Immature natural killer cell (primary cell): ENCODE measurements at regions not wholly inside any gene's neighbourhood (a gene's known extent, or its start where the extent isn't known, plus 50 kb on each side); places are given as distances from the start of the nearest gene placed in this dataset.

ENCODE experiments used
- DNase-seq, 3 donors: peaks; one replicate each; pipeline ENCODE4 v3.0.0; 2022; ENCODE audit warnings: mixed read lengths in 1 of 3
- H3K27ac Mint-ChIP-seq, 6 donors: one replicate each; pipeline ENCODE4 v1.8.0; 2020; ENCODE audit warnings: mixed read lengths in 6 of 6, mild to moderate bottlenecking in 5 of 6, inconsistent platforms in 4 of 6, moderate library complexity in 3 of 6
- H3K27me3 Mint-ChIP-seq, 3 donors: one replicate each; pipeline ENCODE4 v1.8.0; 2020 to 2021; ENCODE audit warnings: low read depth in 3 of 3, mild to moderate bottlenecking in 3 of 3, mixed read lengths in 3 of 3, moderate library complexity in 3 of 3, inconsistent platforms in 1 of 3
- H3K36me3 Mint-ChIP-seq, 3 donors: one replicate each; pipeline ENCODE4 v1.8.0; 2020; ENCODE audit warnings: mixed read lengths in 3 of 3, inconsistent platforms in 2 of 3, mild to moderate bottlenecking in 2 of 3
- H3K4me1 Mint-ChIP-seq, 2 donors: one replicate each; pipeline ENCODE4 v1.8.0; 2020; ENCODE audit warnings: inconsistent platforms in 2 of 2, mild to moderate bottlenecking in 2 of 2, mixed read lengths in 2 of 2, moderate library complexity in 1 of 2
- H3K4me3 Mint-ChIP-seq, 5 donors: one replicate each; pipeline ENCODE4 v1.8.0; 2020; ENCODE audit warnings: mild to moderate bottlenecking in 5 of 5, mixed read lengths in 5 of 5, inconsistent platforms in 3 of 5, moderate library complexity in 3 of 5
- H3K9me3 Mint-ChIP-seq, 6 donors: one replicate each; pipeline ENCODE4 v1.8.0; 2020; ENCODE audit warnings: mild to moderate bottlenecking in 6 of 6, mixed read lengths in 6 of 6, inconsistent platforms in 4 of 6, moderate library complexity in 3 of 6

- peaks cover 0 to 4% (median 0%) of the 10 kb centered on the region in 3 donors for H3K36me3 Mint-ChIP-seq
- no peak for DNase-seq
- peaks cover 63 to 93% of the 10 kb centered on the region in 2 donors for H3K4me1 Mint-ChIP-seq
- H3K9me3 Mint-ChIP-seq: no peaks in the 10 kb centered on the region
- H3K27ac Mint-ChIP-seq: peak overlapping the region in 4 of 6 donors; percentile 40 to 85 (median 42)
- peaks cover 0 to 3% (median 3%) of the 10 kb centered on the region in 3 donors for H3K27me3 Mint-ChIP-seq
- H3K4me3 Mint-ChIP-seq: peak overlapping the region in 2 of 5 donors; percentile 46 to 47
Observed at GRCh38 chr13:74036373-74036772, 97.8 kb downstream of the KLF12 start.

- DNase-seq: no peak
- no peaks in the 10 kb centered on the region for H3K9me3 Mint-ChIP-seq
- no peak overlapping the region for H3K4me3 Mint-ChIP-seq
- peaks cover 61 to 93% of the 10 kb centered on the region in 2 donors for H3K4me1 Mint-ChIP-seq
- H3K27me3 Mint-ChIP-seq: peaks cover 0 to 3% (median 3%) of the 10 kb centered on the region in 3 donors
- peak overlapping the region in 2 of 6 donors; percentile 42 to 85 for H3K27ac Mint-ChIP-seq
- peaks cover 0 to 7% (median 3%) of the 10 kb centered on the region in 3 donors for H3K36me3 Mint-ChIP-seq
Observed at GRCh38 chr13:74035896-74036295, 98.3 kb downstream of the KLF12 start.

- H3K9me3 Mint-ChIP-seq: no peaks in the 10 kb centered on the region
- peaks cover 58 to 93% of the 10 kb centered on the region in 2 donors for H3K4me1 Mint-ChIP-seq
- no peak for DNase-seq
- no peak overlapping the region for H3K4me3 Mint-ChIP-seq
- peaks cover 0 to 3% (median 2%) of the 10 kb centered on the region in 3 donors for H3K27me3 Mint-ChIP-seq
- H3K36me3 Mint-ChIP-seq: peaks cover 0 to 3% (median 3%) of the 10 kb centered on the region in 3 donors
- H3K27ac Mint-ChIP-seq: no peak overlapping the region
Observed at GRCh38 chr13:74032325-74032724, 101.9 kb downstream of the KLF12 start.

- Mint-ChIP-seq H3K36me3 (peaks cover 9 to 17% (median 17%) of the 10 kb centered on the region in 3 donors), H3K4me3 (peak overlapping the region; percentile 84 to 94 (median 88)), H3K9me3 (no peaks in the 10 kb centered on the region), H3K4me1 (peaks cover 78 to 100% of the 10 kb centered on the region in 2 donors), H3K27ac (peak overlapping the region; percentile 89 to 97 (median 94)), H3K27me3 (peaks cover 0 to 6% (median 1%) of the 10 kb centered on the region in 3 donors)
- no peak for DNase-seq
Observed at GRCh38 chr13:74027161-74027779, 106.9 kb downstream of the KLF12 start.

GRCh38 chr13:74026753-74027152 is 107.5 kb downstream of the KLF12 start:
- Mint-ChIP-seq H3K27me3 (peaks cover 0 to 6% (median 1%) of the 10 kb centered on the region in 3 donors), H3K27ac (peak overlapping the region; percentile 89 to 97 (median 94)), H3K36me3 (peaks cover 13 to 22% (median 21%) of the 10 kb centered on the region in 3 donors), H3K4me3 (peak overlapping the region; percentile 84 to 94 (median 88)), H3K9me3 (no peaks in the 10 kb centered on the region), H3K4me1 (peaks cover 82 to 100% of the 10 kb centered on the region in 2 donors)
- DNase-seq: peak; percentile 73 to 77 (median 75)

GRCh38 chr13:74025369-74025768 is 108.8 kb downstream of the KLF12 start:
- Mint-ChIP-seq H3K9me3 (no peaks in the 10 kb centered on the region), H3K27ac (peak overlapping the region; percentile 63 to 92 (median 78)), H3K4me3 (peak overlapping the region; percentile 55 to 72 (median 62)), H3K4me1 (peaks cover 84 to 99% of the 10 kb centered on the region in 2 donors), H3K27me3 (peaks cover 0 to 6% (median 1%) of the 10 kb centered on the region in 3 donors), H3K36me3 (peaks cover 14 to 24% (median 23%) of the 10 kb centered on the region in 3 donors)
- no peak for DNase-seq

DNA sequence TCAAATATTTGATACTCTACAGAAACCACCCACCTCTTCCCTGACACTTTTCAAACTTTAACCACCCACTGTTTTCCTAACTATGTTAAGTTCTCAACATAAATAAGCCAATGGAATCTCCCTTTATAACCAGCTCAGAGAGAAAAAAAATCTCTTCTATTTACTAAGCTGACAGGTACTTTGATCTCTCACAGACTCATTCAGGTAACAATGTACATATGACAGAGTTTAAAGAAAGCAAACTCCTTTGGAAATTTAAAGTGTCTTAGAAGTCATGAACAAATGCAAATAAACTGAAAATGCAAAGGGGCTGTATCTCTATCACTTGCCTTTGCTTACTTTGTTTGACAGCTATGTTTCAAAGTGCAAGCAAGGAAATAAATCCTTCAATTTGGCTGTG is 109.3 kb downstream of the KLF12 start:
- H3K4me1 Mint-ChIP-seq: peaks cover 82 to 99% of the 10 kb centered on the region in 2 donors
- no peak for DNase-seq

DNA sequence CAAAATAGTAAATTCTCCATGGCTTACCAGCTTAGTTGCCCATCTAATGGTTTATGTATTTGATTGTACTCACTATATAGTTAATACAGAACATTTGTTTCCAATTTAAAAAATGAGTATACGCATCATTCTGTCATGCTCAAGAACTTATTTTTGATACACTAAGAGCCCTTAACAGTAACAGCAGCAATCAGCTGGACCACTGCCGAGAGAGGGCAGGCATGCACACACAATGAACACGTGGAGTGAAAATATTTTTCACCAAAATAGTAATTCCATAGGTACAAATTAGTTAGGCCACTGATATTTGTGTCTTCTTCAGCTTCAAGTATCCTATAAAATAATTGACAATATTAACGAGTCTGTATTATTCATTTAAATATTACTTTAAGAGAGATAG is 109.9 kb downstream of the KLF12 start:
- Mint-ChIP-seq H3K4me3 (peak overlapping the region in 1 of 5 donors; percentile 62), H3K27ac (peak overlapping the region in 5 of 6 donors; percentile 54 to 92 (median 75)), H3K36me3 (peaks cover 17 to 27% (median 27%) of the 10 kb centered on the region in 3 donors), H3K4me1 (peaks cover 78 to 99% of the 10 kb centered on the region in 2 donors), H3K9me3 (no peaks in the 10 kb centered on the region), H3K27me3 (peaks cover 0 to 6% (median 1%) of the 10 kb centered on the region in 3 donors)
- no peak for DNase-seq

More for the DNA sequence above, 109.3 kb downstream of the KLF12 start:
- H3K9me3 Mint-ChIP-seq: no peaks in the 10 kb centered on the region
- H3K36me3 Mint-ChIP-seq: peaks cover 17 to 27% (median 26%) of the 10 kb centered on the region in 3 donors
- peak overlapping the region; percentile 63 to 92 (median 82) for H3K27ac Mint-ChIP-seq
- H3K27me3 Mint-ChIP-seq: peaks cover 0 to 6% (median 1%) of the 10 kb centered on the region in 3 donors
- H3K4me3 Mint-ChIP-seq: peak overlapping the region; percentile 55 to 72 (median 62)

- DNase-seq: no peak
- H3K27me3 Mint-ChIP-seq: peaks cover 0 to 6% (median 1%) of the 10 kb centered on the region in 3 donors
- H3K4me1 Mint-ChIP-seq: peaks cover 73 to 99% of the 10 kb centered on the region in 2 donors
- peak overlapping the region in 4 of 6 donors; percentile 15 to 63 (median 52) for H3K27ac Mint-ChIP-seq
- H3K36me3 Mint-ChIP-seq: peaks cover 17 to 29% (median 27%) of the 10 kb centered on the region in 3 donors
- H3K4me3 Mint-ChIP-seq: no peak overlapping the region
- H3K9me3 Mint-ChIP-seq: no peaks in the 10 kb centered on the region
Observed at GRCh38 chr13:74023484-74023883, 110.7 kb downstream of the KLF12 start.

DNA sequence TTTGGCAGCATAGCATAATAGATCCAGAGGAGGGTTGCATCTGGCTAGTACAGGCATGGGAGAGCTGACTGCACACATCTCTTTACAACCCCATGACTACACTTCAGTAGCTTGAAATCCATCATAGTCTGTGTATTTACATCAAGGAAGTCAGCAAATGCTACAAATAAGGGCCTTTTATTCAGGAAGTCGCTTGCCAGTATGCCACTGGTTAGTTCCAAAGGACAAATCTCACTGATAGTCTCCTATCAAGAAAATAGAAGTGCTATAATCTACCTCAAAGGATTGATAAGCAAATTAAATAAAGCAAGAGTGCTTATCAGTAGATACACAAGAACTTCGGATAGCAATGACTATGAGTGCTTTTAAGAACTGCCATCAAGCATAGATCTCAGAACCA is 112.7 kb downstream of the KLF12 start:
- Mint-ChIP-seq H3K9me3 (no peaks in the 10 kb centered on the region), H3K4me1 (peaks cover 68 to 98% of the 10 kb centered on the region in 2 donors), H3K27me3 (peaks cover 0 to 1% (median under 1%) of the 10 kb centered on the region in 3 donors), H3K27ac (peak overlapping the region in 3 of 6 donors; percentile 5 to 71 (median 34)), H3K36me3 (peaks cover 17 to 29% (median 27%) of the 10 kb centered on the region in 3 donors), H3K4me3 (no peak overlapping the region)
- no peak for DNase-seq

DNA sequence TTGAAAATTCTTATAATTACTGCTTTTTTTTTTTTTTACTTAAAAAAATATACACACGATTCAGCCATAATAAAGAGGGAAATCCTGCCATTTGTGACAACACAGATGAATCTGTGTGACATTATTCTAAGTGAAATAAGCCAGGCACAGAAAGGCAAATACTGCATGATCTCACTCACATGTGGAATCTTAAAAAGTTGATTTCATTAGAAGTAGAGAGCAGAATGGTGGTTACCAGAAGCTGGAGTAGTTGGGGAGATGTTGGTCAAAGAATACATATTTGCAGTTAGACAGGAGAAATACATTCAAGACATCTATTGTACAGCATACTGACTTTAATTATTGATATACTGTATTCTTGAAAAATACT is 116.2 kb downstream of the KLF12 start:
- H3K4me1 Mint-ChIP-seq: peaks cover 55 to 96% of the 10 kb centered on the region in 2 donors
- DNase-seq: no peak
- peaks cover 12 to 21% (median 21%) of the 10 kb centered on the region in 3 donors for H3K36me3 Mint-ChIP-seq
- H3K27ac Mint-ChIP-seq: peak overlapping the region in 2 of 6 donors; percentile 13 to 26
- no peak overlapping the region for H3K4me3 Mint-ChIP-seq
- H3K27me3 Mint-ChIP-seq: peaks cover 0 to 2% (median 0%) of the 10 kb centered on the region in 3 donors
- no peaks in the 10 kb centered on the region for H3K9me3 Mint-ChIP-seq

DNA sequence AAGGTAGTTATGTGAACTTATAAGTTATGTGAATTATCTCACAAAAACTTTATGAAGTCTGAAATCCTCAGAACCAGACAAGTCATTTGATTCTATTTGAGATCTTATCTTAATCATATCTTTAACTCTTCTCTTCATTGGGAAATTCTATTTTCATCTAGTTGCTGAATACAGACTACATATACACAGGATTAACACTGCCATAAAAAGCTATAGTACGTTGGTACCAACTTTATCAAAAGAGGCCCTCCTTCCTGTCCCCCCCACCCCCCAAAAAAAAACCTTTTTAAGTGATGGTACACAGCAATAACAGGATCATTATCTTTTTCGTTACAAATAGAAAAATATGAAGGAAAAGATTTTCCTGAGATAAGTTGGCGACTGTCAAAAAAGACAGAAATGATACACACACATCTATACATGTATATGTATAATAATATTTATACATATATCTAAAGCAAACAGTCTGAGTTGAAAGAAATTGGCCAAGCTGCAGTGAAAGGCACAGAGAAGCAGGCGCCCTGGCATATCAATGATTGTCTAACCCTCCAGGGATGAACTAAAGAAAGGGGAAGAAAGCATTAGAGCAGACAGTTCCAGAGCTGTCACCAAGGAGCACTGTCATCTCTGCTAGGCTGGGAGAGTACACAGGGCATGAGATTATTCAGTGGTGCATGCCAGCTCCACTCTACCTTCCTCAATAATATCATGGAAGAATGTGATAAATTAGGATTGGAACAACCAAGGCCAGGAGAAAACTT is 116.7 kb downstream of the KLF12 start:
- no peak for DNase-seq
- H3K9me3 Mint-ChIP-seq: no peaks in the 10 kb centered on the region
- H3K4me1 Mint-ChIP-seq: peaks cover 54 to 96% of the 10 kb centered on the region in 2 donors
- peaks cover 8 to 16% (median 15%) of the 10 kb centered on the region in 3 donors for H3K36me3 Mint-ChIP-seq
- peaks cover 0 to 2% (median 0%) of the 10 kb centered on the region in 3 donors for H3K27me3 Mint-ChIP-seq
- H3K27ac Mint-ChIP-seq: peak overlapping the region in 3 of 6 donors; percentile 42 to 60 (median 44)
- no peak overlapping the region for H3K4me3 Mint-ChIP-seq

DNA sequence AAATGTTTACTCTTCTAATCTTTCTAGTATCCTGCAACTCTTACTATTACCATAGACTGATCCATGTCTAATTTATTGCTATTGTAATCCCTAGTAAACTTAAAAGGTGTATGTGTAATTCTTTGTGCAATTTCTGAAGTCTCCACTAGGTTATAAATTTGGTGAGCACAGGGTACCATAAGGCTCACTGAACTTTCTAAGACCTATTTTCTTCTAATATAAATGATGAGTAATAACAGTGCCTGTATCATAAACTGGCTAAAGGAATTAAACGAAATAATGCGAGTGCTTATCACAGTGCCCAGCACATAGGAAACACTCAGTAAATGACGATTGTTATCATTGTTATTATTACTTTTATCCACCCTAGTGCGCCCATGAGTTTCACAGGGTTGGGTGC is 119.1 kb downstream of the KLF12 start:
- no peaks in the 10 kb centered on the region for H3K9me3 Mint-ChIP-seq
- DNase-seq: no peak
- no peak overlapping the region for H3K4me3 Mint-ChIP-seq
- no peak overlapping the region for H3K27ac Mint-ChIP-seq
- H3K36me3 Mint-ChIP-seq: peaks cover under 1 to 3% (median under 1%) of the 10 kb centered on the region in 3 donors
- peaks cover 45 to 97% of the 10 kb centered on the region in 2 donors for H3K4me1 Mint-ChIP-seq
- peaks cover 0 to 2% (median 0%) of the 10 kb centered on the region in 3 donors for H3K27me3 Mint-ChIP-seq
